BJ (cell line): ENCODE measurements at regions not wholly inside any gene's neighbourhood (a gene's known extent, or its start where the extent isn't known, plus 50 kb on each side); places are given as distances from the start of the nearest gene placed in this dataset.

ENCODE experiments used
- CTCF ChIA-PET: fragments of 350-600 bp; formaldehyde crosslinking; extraction: SDS; loops from one replicate; lab custom pipeline; 2021; ENCODE audit warnings: antibody characterized with exemption, inconsistent platforms; lab: Yijun Ruan, JAX
- POLR2A ChIA-PET: fragments of 300-600 bp; sonication (Branson Sonifier 250); formaldehyde crosslinking; extraction: SDS; loops from one replicate; lab custom pipeline; 2021; ENCODE audit warnings: antibody characterized with exemption; lab: Charles Lee
- DNase-seq: peaks from one replicate; pipeline ENCODE4 v3.0.0-alpha.2; 2011; ENCODE audit warnings: low read depth
- H3K27me3 ChIP-seq: 2 replicates; pipeline ENCODE4 v1.6.0; 2011; ENCODE audit warnings: low read length; ENCODE audit not compliant: control insufficient read depth, insufficient read depth
- H3K36me3 ChIP-seq: 2 replicates; pipeline ENCODE4 v1.5.1; 2011; ENCODE audit warnings: low read length; ENCODE audit not compliant: control insufficient read depth, insufficient read depth
- H3K4me3 ChIP-seq: 2 replicates; pipeline ENCODE4 v1.5.1; 2011; ENCODE audit warnings: low read depth, mild to moderate bottlenecking, control low read depth, low read length
- CTCF ChIP-seq: IDR thresholded peaks from 2 replicates; pipeline ENCODE4 v1.5.1; 2011; ENCODE audit warnings: low read depth, mild to moderate bottlenecking, control low read depth, inconsistent platforms, low read length, moderate library complexity; ENCODE audit not compliant: insufficient read depth

DNA sequence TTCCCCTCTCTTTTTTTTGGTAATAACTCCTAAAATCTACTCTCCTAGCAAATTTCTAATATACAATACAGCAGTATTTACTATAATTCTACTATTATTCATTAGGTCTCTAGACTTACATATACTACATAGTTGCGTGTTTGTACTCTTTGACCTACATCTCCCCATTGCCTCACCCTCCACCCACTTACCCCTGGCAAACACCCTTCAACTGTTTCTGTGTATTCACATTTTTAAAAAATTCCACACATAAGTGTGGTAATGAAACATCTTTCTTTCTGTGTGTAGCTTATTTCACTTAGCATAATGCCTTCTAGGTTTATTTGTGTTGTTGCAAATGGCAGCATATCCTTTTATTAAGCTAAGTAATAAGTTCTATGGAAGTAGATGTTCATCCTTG, 336.0 kb downstream of the CCDC85A start:
- H3K4me3 ChIP-seq: no peak overlapping the region
- POLR2A ChIA-PET: interaction anchor here (0.6 kb wide), 1 partner anchor 60 kb away, joined by 3 read pairs; no protein-coding TSS in a partner anchor
- TF ChIP-seq CTCF: no peak
- no peaks in the 10 kb centered on the region for H3K36me3 ChIP-seq
- CTCF ChIA-PET: no interaction called here
- DNase-seq: no peak
- H3K27me3 ChIP-seq: no peaks in the 10 kb centered on the region

DNA sequence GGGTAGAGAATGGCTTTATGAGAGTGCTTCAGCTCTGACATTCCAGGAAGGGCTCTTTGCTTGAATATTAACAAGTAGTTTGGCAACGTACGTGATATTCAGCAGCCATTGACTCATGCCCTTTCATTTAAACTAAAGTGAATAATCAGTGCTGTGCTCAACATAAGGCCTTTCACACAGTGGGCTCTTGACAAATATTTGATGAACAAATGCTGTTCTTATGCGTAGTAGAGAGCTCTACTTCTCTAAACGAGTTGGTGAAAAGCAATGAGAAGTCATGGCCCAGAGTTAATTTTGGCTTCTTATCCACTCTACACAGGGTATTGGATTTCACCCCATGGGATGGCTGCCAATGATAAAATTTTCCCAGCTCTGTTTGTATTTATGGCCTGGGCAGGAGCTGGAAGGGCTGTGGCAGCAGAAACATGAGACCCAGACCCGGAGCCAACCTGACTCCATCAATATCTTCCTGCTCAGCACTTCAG, 338.9 kb downstream of the CCDC85A start:
- ChIA-PET CTCF (no interaction called here), POLR2A (interaction anchor here (0.6 kb wide), 1 partner anchor 14 kb away, joined by 3 read pairs; no protein-coding TSS in a partner anchor)
- no peaks in the 10 kb centered on the region for H3K27me3 ChIP-seq
- no peaks in the 10 kb centered on the region for H3K36me3 ChIP-seq
- no peak overlapping the region for H3K4me3 ChIP-seq
- TF ChIP-seq CTCF: no peak
- no peak for DNase-seq

DNA sequence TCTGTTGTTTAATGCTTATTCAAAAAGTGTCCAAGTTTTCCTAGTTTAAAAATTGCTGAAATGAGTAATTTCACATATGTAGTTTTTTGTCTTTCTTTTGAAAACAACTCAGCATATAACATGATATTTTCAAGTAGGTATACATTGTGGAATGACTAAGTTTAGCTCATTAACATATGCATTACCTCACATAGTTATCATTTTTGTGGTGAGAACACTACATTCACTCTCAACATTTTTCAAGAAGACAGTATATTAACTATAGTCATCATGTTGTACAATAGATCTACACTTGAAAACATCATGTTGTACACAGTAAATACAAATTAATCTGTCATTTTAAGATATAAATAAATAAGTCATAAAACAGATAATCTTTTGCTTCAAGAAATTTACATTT, 340.0 kb downstream of the CCDC85A start:
- no peak for DNase-seq
- Histone ChIP-seq H3K36me3 (no peaks in the 10 kb centered on the region), H3K27me3 (no peaks in the 10 kb centered on the region), H3K4me3 (no peak overlapping the region)
- POLR2A ChIA-PET: no interaction called here
- no peak for TF ChIP-seq CTCF
- CTCF ChIA-PET: no interaction called here

GRCh38 chr2:56531668-56532420, 348.1 kb downstream of the CCDC85A start:
- no peak overlapping the region for H3K4me3 ChIP-seq
- no peaks in the 10 kb centered on the region for H3K27me3 ChIP-seq
- no peaks in the 10 kb centered on the region for H3K36me3 ChIP-seq
- ChIA-PET CTCF (interaction anchor here (1.0 to 1.1 kb wide), 2 partner anchors 13 to 34 kb away, joined by 3 read pairs; no protein-coding TSS in a partner anchor), POLR2A (no interaction called here)
- DNase-seq: no peak
- no peak for TF ChIP-seq CTCF

DNA sequence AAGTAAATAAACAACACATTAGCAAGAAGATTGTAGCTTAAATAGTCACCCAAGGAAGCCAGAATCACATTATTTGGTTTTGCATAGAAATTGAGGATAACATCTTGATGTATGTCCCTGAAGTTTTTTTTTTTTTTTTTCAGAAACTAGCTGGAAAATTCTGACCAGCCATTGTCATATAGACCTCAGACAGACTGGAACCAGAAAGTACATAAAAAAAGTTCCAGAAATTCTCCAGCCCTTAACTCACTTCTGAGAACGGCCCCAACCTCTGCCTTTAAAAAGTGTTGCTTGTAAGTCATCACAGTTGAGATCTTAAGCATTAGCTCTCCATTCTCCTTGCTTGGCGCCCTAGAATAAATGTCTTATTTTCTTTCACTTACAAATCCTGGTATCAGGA, 350.5 kb downstream of the CCDC85A start:
- CTCF ChIA-PET: no interaction called here
- Histone ChIP-seq H3K4me3 (no peak overlapping the region), H3K36me3 (no peaks in the 10 kb centered on the region), H3K27me3 (no peaks in the 10 kb centered on the region)
- no peak for TF ChIP-seq CTCF
- DNase-seq: peak; percentile 26
- POLR2A ChIA-PET: interaction anchor here (0.5 to 0.6 kb wide), 3 partner anchors 10 to 327 kb away, joined by 3 to 4 read pairs (median 3); no protein-coding TSS in a partner anchor
